ENCODE measurements at regions not wholly inside any gene's neighbourhood (a gene's known extent, or its start where the extent isn't known, plus 50 kb on each side); places are given as distances from the start of the nearest gene placed in this dataset.
A peak's percentile ranks its signal among the peaks of the same experiment; 100 is the strongest.
"Not testable (repeated sequence)": the region's sequence is repeated elsewhere in the genome, so short reads cannot be mapped to it uniquely, and the experiment has no call there.

DNA sequence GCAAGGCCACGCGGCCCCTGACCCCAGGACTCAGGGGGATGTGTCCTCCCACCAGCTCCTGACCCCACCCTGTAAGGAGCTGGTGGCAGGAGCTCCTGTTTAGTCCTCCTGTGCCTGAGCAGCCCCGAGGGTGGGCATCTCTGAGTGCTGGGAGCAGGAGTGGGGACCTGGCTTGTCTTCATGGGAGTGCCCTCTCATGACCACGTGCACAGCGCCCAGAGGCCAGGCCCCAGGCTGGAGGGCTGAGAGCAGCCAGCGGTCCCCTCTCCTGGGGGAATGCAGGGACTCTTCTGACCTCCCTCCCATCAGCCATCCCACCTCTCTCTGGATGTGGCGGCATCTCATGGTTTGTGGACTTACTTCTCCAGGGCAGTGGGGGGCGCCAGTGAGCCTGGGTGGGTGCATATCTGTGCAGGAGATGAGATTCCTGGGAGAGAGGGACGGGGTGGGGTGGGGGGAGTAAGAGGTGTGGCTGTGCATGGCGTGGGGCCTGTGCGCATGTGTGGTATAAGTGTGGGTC, 205.6 kb downstream of the TBC1D2B start:
- TF ChIP-seq POLR2AphosphoS5 (IDR thresholded peaks at IDR 0.05) (no peak), POLR2A (IDR thresholded peaks at IDR 0.05) (no peak), EP300 (IDR thresholded peaks at IDR 0.05) (no peak)
- TF ChIP-seq, protein P1, sequence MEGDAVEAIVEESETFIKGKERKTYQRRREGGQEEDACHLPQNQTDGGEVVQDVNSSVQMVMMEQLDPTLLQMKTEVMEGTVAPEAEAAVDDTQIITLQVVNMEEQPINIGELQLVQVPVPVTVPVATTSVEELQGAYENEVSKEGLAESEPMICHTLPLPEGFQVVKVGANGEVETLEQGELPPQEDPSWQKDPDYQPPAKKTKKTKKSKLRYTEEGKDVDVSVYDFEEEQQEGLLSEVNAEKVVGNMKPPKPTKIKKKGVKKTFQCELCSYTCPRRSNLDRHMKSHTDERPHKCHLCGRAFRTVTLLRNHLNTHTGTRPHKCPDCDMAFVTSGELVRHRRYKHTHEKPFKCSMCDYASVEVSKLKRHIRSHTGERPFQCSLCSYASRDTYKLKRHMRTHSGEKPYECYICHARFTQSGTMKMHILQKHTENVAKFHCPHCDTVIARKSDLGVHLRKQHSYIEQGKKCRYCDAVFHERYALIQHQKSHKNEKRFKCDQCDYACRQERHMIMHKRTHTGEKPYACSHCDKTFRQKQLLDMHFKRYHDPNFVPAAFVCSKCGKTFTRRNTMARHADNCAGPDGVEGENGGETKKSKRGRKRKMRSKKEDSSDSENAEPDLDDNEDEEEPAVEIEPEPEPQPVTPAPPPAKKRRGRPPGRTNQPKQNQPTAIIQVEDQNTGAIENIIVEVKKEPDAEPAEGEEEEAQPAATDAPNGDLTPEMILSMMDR (IDR thresholded peaks at IDR 0.05), result no peak
- H3K36me3 ChIP-seq, result no peaks in the 10 kb centered on the region
- no peaks in the 10 kb centered on the region for H3K9me3 ChIP-seq
- 74 to 79% (median 76%) methylated on average over 10 to 11 of the region's 11 CpGs for WGBS, 5 donors
- no peak for DNase-seq
- H3K4me1 ChIP-seq, result peaks cover 0 to 14% (median 7%) of the 10 kb centered on the region in 4 donors
- intact Hi-C loops (cut with DNase I; ENCODE audit: low total_unique reads), result no loop called here
- no peak overlapping the region for H3K4me3 ChIP-seq
- peaks cover 0 to 12% (median 0%) of the 10 kb centered on the region in 3 donors for H3K27me3 ChIP-seq
- H3K27ac ChIP-seq, result no peak overlapping the region

GRCh38 chr15:77870195-77871065, 207.1 kb downstream of the TBC1D2B start:
- 24 to 31% (median 27%) methylated on average over 16 to 21 of the region's 21 CpGs for WGBS, 5 donors
- intact Hi-C loops (cut with DNase I; ENCODE audit: low total_unique reads), result no loop called here
- H3K36me3 ChIP-seq, result no peaks in the 10 kb centered on the region
- H3K27me3 ChIP-seq, result peaks cover 0 to 12% (median 0%) of the 10 kb centered on the region in 3 donors
- DNase-seq, result peak; percentile 76 to 84
- H3K4me1 ChIP-seq, result peaks cover 0 to 11% (median 3%) of the 10 kb centered on the region in 4 donors
- no peak overlapping the region for H3K4me3 ChIP-seq
- no peak overlapping the region for H3K27ac ChIP-seq
- no peak for TF ChIP-seq POLR2A (IDR thresholded peaks at IDR 0.05)
- TF ChIP-seq, protein P1 (IDR thresholded peaks at IDR 0.05), result peak in 5 of 7 experiments; percentile 62 to 91 (median 80)
- TF ChIP-seq POLR2AphosphoS5 (IDR thresholded peaks at IDR 0.05), result no peak
- H3K9me3 ChIP-seq, result no peaks in the 10 kb centered on the region

- Histone ChIP-seq H3K9me3 (no peaks in the 10 kb centered on the region), H3K27me3 (peaks cover 0 to 14% (median 0%) of the 10 kb centered on the region in 3 donors), H3K4me3 (no peak overlapping the region), H3K4me1 (peaks cover 0 to 7% (median 0%) of the 10 kb centered on the region in 4 donors), H3K36me3 (no peaks in the 10 kb centered on the region), H3K27ac (no peak overlapping the region)
- intact Hi-C loops (cut with DNase I; ENCODE audit: low total_unique reads), result no loop called here
- DNase-seq, result no peak
- 74 to 85% (median 79%) methylated on average over 11 to 17 of the region's 17 CpGs for WGBS, 5 donors
- TF ChIP-seq EP300 (IDR thresholded peaks at IDR 0.05) (no peak), POLR2A (IDR thresholded peaks at IDR 0.05) (no peak), POLR2AphosphoS5 (IDR thresholded peaks at IDR 0.05) (no peak)
- TF ChIP-seq, protein P1 (IDR thresholded peaks at IDR 0.05), result no peak
Observed at GRCh38 chr15:77869021-77869895, 208.3 kb downstream of the TBC1D2B start.

GRCh38 chr15:77868048-77868629, 209.4 kb downstream of the TBC1D2B start:
- H3K36me3 ChIP-seq; H3K9me3 ChIP-seq; H3K4me3 ChIP-seq; H3K4me1 ChIP-seq; intact Hi-C loops (cut with DNase I; ENCODE audit: low total_unique reads); H3K27ac ChIP-seq; DNase-seq: not testable (repeated sequence)
- peaks cover 0 to 23% (median 0%) of the 10 kb centered on the region in 3 donors for H3K27me3 ChIP-seq
- 71 to 93% (median 90%) methylated on average over 3 to 8 of the region's 8 CpGs for WGBS, 5 donors
